Renal cortex interstitium (tissue), 11 donors: ENCODE measurements at regions not wholly inside any gene's neighbourhood (a gene's known extent, or its start where the extent isn't known, plus 50 kb on each side); places are given as distances from the start of the nearest gene placed in this dataset.
"Not testable (repeated sequence)": the region's sequence is repeated elsewhere in the genome, so short reads cannot be mapped to it uniquely, and the experiment has no call there.

Source experiments
- DNase-seq, 11 donors: peaks; one replicate each; pipeline ENCODE4 v3.0.0-alpha.2; 2013; ENCODE audit warnings: low read depth in 9 of 11, low spot score in 4 of 11; ENCODE audit errors: extremely low read depth in 1 of 11

GRCh38 chr1:203559523-203559922 lies 65.6 kb downstream of the OPTC start:
- no peak for DNase-seq

DNA sequence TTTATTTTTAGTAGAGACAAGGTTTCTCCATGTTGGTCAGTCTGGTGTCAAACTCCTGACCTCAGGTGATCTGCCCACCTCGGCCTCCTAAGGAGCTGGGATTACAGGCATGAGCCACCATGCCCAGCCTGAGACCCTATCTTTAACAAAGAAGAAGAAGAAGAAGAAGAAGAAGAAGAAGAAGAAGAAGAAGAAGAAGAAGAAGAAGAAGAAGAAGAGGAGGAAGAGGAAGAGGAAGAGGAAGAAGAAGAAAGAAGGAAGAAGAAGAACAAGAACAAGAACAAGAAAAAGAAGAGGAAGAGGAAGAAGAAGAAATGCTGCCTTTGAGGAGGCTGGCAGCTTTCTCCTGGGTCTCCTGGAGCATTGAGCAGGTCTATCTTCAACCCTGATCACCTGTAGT lies 64.9 kb upstream of the ATP2B4 start:
- not testable (repeated sequence) for DNase-seq

DNA sequence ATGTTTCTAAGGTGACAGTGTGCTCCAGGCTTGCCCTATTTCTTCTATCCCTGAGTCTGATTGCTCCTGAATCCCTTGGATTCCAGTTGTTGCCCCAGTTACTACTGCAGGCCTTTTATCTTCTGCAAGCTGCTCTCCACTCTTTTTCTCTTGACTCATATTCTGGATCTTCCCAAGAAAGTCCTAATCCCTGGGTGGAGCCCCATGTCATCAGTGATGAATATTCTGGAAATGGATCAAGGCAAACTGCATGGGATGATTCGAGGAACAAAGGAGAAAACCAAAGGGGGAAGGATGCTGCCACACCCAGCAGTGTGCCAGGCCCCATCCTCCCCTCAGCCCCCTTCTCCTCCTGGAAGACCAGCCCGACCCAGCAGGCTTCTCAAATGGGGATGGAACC lies 63.3 kb upstream of the ATP2B4 start:
- no peak for DNase-seq

GRCh38 chr1:203564024-203564423 lies 62.6 kb upstream of the ATP2B4 start:
- no peak for DNase-seq

DNA sequence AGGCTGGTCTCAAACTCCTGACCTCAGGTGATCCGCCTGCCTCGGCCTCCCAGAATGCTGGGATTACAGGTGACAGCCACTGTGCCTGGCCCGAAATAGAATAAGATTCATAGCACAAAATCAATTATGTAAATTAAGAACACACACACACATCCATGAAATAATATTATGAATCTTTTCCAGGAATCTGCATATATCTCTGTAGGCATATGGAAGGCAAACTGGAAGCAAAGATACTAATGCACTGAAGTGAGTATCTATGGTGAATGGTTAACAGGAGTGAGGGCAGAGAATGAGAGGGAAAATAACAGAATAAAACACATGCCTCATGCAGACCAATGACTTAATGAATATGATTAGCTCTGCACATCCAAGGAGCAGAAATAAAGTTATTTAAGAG lies 61.6 kb upstream of the ATP2B4 start:
- no peak for DNase-seq

DNA sequence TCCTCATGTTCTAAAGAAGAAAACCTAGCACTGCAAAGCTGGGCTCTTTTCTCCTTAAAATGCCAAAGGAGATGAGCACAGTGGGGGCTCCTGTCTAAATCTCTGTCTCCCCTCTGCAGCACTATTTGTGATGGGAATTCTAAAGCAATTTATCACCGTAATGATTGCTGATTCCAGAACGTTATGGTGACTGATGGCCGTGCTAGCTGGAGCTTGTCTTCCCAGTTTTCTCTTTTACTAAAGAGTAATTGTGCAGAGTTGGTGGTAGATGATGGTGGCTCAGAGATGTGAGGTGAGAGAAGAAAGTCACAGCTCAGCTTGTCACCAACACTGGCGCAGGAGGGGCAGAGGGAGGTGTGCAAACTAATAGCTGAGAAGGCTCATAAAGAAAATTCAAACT lies 60.7 kb upstream of the ATP2B4 start:
- DNase-seq: no peak

DNA sequence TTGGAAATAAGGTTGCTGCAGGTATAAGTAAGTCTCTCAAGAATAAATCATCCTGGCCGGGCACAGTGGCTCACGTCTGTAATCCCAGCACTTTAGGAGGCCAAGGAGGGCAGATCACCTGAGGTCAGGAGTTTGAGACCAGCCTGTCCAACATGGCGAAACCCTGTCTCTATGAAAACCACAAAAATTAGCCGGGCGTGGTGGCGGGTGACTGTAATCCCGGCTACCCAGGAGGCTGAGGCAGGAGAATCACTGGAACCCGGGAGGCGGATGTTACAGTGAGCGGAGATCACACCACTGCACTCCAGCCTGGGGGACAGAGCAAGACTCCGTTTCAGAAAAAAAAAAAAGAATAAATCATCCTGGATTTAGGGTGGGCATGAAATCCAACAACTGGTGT lies 59.7 kb upstream of the ATP2B4 start:
- not testable (repeated sequence) for DNase-seq

GRCh38 chr1:203567596-203567995 lies 59.0 kb upstream of the ATP2B4 start:
- no peak for DNase-seq

DNA sequence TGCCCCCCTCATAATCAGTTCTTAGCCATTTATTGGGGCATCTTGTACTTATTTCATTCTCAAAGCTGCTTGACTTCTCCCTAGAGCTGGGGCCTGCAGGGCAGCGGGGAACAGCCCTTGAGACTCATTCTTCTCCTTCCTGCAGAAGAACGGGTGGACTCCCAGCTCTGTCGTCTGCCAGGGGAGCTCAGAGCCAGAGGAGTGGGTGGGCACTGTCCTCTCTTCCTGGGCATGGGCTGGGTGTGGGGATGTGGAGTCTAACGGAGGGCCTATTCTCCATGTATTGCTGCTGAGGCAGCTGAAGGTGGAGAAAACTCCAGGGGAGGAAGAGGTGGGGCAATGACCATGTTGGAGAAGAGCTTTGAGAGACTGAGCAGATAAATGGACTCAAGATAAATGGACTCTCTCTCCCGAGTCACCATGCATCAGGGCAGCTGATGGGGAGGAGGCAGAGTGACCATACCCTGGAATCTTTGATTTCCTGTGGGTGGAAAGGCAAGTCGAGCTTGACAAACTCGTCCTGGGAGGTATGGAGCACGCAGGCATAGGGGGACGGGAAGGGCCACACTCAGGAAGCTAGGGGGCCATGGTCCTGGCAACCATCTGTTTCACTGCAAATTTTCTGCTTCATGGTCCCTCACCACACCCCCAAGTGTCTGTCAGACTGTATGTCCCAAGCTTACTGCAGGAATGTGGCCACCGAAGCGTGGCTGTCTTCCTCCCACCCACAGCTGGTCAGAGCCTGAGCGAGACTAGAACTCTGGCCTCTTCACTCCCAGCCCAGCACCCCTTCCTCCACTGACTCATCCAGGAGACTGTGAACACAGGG lies 56.9 kb upstream of the ATP2B4 start:
- DNase-seq: no peak

DNA sequence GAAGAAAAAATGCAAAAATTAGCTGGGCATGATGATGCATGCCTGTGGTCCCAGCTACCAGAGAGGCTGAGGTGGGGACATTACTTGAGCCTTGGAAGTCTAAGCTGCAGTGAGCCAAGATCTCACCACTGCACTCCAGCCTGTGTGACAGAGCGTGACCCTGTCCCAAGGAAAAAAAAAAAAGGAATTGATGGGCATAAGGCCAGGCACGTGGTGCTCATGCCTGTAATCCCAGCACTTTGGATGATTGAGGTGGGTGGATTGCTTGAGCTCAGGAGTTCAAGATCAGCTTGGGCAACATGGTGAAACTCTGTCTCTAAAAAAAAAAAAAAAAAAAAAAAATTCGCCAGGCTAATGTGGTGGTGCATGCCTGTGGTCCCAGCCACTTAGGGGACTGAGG lies 55.8 kb upstream of the ATP2B4 start:
- DNase-seq: no peak

DNA sequence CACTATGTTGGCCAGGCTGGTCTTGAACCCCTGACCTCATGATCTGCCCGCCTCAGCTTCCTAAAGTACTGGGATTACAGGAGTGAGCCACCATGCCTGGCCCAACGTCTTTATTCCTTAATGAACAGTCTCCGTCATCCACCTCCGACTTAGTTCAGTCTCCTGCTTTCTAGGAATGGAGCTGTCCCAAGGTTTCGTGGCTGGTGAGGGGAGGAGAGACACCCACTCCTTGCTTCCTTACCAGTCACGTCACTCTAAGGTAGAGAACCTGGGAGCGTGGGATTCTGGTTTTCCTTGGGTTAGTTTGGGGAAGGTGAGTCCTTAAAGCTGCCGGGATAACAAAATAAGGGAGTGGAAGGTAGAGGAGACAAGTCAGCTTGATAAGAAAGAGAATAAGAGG lies 55.0 kb upstream of the ATP2B4 start:
- DNase-seq: no peak

DNA sequence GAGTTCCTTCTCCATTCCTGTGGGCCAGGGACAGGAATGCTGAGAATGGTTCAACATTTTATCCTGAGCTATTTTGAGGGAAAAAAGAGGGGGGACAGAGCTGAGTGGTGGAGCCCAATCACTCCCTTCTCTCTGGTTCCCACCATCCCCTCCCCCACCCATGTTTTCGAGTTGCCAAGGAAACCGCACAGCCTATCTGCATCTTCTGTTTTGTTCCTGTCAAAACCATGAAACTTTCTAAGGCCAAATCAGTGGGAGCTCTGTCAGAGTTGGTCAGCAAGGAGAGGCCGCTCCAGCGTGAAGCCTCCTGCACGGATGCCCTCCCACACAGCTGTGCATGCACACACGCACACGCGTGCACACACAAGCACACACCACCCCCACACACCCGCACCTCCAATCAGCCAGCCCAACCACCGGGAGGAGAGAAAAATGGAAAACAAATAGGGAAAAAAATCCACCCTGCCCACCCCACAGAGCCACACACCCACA lies 54.5 kb upstream of the ATP2B4 start:
- DNase-seq: peak in 10 of 11 donors; percentile 47 to 80 (median 67)

GRCh38 chr1:203573730-203574129 lies 52.9 kb upstream of the ATP2B4 start:
- no peak for DNase-seq
